Mesothelial cell of epicardium (in vitro differentiated cells): ENCODE measurements at regions not wholly inside any gene's neighbourhood (a gene's known extent, or its start where the extent isn't known, plus 50 kb on each side); places are given as distances from the start of the nearest gene placed in this dataset.

Source experiments
- DNase-seq, 2 experiments: peaks; one replicate each; pipeline ENCODE4 v3.0.0; 2021; ENCODE audit warnings: low spot score in 2 of 2; ENCODE audit not compliant: unreplicated experiment in 2 of 2
- H3K27ac Mint-ChIP-seq: 2 replicates; pipeline ENCODE4 v1.8.0; 2021; ENCODE audit warnings: mixed read lengths
- H3K27me3 Mint-ChIP-seq: 2 replicates; pipeline ENCODE4 v1.8.0; 2021; ENCODE audit warnings: low read depth, mixed read lengths
- H3K36me3 Mint-ChIP-seq: 2 replicates; pipeline ENCODE4 v1.8.0; 2021; ENCODE audit warnings: mixed read lengths
- H3K4me1 Mint-ChIP-seq: 2 replicates; pipeline ENCODE4 v1.8.0; 2021; ENCODE audit warnings: mixed read lengths
- H3K4me3 Mint-ChIP-seq: 2 replicates; pipeline ENCODE4 v1.8.0; 2021; ENCODE audit warnings: mild to moderate bottlenecking, moderate library complexity, mixed read lengths
- H3K9me3 Mint-ChIP-seq: 2 replicates; pipeline ENCODE4 v1.8.0; 2021; ENCODE audit warnings: mixed read lengths
- TF ChIP-seq, protein P1 (sequence below): fragments of 200-600 bp; sonication (generic); IDR thresholded peaks from one replicate; pipeline ENCODE4 v1.5.0; 2021; ENCODE audit warnings: antibody characterized with exemption; ENCODE audit not compliant: unreplicated experiment

DNA sequence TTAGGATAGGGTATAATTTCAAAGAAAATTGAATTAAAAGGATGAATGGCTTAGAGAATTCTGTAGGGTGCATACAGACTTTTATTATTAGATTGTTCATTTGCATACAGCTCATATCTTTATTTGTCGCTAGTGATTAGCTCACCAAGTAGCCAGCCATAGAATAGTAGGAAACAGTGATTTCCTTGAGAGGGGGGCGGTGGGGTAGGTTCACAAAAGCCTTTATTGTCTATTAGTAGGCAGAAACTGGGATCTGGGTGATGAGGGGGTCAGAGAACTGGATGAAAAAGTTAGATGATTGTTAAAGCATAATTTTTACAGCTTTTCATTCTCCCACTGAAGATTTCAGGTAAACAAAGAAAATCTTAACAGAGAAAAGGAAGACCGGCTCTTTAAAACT lies 77.6 kb upstream of the RAP2B start:
- H3K4me3 Mint-ChIP-seq, result no peak overlapping the region

DNA sequence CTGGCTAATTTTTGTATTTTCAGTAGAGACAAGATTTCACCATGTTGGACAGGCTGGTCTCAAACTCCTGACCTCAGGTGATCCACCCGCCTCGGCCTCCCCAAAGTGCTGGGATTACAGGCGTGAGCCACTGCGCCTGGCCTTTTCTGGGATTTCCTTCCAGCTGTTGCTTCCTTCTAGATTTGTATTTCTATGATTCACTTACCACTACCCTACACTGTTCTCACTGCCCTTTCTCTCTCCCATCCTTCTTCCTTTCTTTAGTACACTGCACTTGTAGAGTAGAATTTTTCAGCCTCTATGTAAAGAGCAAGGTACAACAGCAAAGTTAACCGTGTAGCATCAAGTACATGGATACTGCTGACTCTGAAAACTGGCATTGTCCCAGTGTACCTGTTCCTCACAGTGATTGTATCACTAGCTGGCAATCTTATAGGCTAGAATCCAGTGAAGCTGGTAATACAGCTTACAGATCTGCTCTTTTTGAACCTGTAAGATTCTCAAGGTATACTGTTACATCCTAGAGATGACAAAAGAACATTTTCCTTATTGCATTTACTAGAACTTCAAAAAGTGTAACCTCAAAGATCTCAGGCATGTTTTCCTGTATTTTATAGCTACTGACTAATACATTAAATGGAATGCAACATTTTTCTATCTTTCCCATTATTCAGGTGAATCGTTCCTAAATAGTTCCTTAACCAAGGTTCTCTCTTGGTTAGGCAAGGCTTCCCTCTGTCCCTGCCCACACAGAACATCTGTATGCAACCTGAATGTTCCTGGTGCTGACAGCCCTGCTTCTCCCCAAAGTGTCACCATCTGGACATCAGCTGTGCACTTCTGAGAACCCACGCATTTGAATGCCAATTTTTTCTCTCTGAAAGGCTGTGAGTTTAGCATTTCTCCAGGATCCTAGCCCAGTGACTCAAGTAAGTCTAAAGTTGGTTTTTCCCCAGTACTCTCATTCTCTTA lies 74.1 kb upstream of the RAP2B start:
- TF ChIP-seq, protein P1, sequence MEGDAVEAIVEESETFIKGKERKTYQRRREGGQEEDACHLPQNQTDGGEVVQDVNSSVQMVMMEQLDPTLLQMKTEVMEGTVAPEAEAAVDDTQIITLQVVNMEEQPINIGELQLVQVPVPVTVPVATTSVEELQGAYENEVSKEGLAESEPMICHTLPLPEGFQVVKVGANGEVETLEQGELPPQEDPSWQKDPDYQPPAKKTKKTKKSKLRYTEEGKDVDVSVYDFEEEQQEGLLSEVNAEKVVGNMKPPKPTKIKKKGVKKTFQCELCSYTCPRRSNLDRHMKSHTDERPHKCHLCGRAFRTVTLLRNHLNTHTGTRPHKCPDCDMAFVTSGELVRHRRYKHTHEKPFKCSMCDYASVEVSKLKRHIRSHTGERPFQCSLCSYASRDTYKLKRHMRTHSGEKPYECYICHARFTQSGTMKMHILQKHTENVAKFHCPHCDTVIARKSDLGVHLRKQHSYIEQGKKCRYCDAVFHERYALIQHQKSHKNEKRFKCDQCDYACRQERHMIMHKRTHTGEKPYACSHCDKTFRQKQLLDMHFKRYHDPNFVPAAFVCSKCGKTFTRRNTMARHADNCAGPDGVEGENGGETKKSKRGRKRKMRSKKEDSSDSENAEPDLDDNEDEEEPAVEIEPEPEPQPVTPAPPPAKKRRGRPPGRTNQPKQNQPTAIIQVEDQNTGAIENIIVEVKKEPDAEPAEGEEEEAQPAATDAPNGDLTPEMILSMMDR, result no peak
- Mint-ChIP-seq H3K4me1 (peaks cover 12% of the 10 kb centered on the region), H3K27me3 (no peaks in the 10 kb centered on the region), H3K27ac (no peak overlapping the region), H3K9me3 (no peaks in the 10 kb centered on the region), H3K4me3 (no peak overlapping the region), H3K36me3 (no peaks in the 10 kb centered on the region)
- DNase-seq, result no peak

More for the DNA sequence above, 77.6 kb upstream of the RAP2B start:
- TF ChIP-seq, protein P1, result no peak
- DNase-seq, result no peak
- Mint-ChIP-seq H3K36me3 (no peaks in the 10 kb centered on the region), H3K27ac (no peak overlapping the region), H3K4me1 (peaks cover 3% of the 10 kb centered on the region), H3K9me3 (no peaks in the 10 kb centered on the region), H3K27me3 (no peaks in the 10 kb centered on the region)

DNA sequence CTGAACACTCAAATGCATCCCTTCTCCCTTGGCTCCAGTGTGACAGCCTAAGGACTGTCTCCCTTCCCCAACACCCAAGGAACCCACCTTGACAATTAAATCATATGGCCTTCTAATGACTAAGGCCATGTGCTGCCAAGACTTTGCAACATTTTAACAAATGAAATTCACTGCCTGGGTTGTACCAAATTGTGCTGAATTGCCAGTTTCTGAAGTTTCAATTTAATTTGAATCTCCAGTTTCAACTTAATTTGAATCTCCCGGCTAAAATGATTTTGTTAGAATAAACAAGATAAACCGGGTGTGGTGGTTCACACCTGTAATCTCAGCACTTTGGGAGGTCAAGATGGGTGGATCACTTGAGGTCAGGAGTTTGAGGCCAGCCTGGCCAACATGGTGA lies 72.4 kb upstream of the RAP2B start:
- Mint-ChIP-seq H3K4me1 (peaks cover 12% of the 10 kb centered on the region), H3K4me3 (no peak overlapping the region), H3K27me3 (no peaks in the 10 kb centered on the region), H3K36me3 (no peaks in the 10 kb centered on the region), H3K9me3 (no peaks in the 10 kb centered on the region), H3K27ac (no peak overlapping the region)
- TF ChIP-seq, protein P1, result no peak
- DNase-seq, result no peak

DNA sequence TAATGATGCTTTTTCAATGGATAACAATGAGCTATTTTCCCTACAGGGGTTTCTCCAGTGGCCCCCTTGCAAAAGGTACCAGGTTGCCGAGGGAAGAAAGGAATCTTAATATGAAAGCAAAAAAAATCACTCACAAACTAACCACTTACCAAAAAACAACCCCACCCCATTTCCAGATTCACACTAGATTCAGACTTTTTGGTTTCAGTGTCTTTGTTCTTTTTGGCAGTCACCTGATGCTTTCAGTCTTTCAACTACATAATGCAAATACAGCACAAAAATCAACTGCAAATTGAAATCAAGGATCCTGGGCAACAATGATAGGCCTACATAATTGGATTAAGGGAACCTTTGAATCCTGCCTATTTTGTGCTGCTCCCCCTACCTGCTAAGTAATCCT lies 71.1 kb upstream of the RAP2B start:
- H3K27me3 Mint-ChIP-seq, result no peaks in the 10 kb centered on the region
- peaks cover 12% of the 10 kb centered on the region for H3K4me1 Mint-ChIP-seq
- no peak overlapping the region for H3K27ac Mint-ChIP-seq
- no peaks in the 10 kb centered on the region for H3K9me3 Mint-ChIP-seq
- no peaks in the 10 kb centered on the region for H3K36me3 Mint-ChIP-seq
- TF ChIP-seq, protein P1, result no peak
- DNase-seq, result no peak
- H3K4me3 Mint-ChIP-seq, result no peak overlapping the region

DNA sequence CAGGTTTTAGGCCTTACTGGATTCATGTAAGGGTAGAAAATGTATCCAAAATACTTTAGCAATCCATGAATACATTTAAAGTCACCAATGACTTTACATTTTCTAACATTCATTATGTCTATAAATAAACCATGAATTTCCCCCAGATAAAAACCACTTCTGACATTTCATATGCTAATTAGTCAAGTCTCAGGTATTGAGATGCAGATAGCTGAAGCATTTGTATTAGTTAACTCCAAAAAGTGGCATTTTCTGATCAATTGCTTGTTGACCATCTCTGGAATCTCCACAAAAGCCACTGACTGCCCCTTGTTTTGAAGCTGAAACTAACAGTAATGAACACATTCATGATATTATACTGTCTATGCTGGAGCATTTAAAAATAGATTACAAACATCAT lies 68.4 kb upstream of the RAP2B start:
- peaks cover 16% of the 10 kb centered on the region for H3K4me1 Mint-ChIP-seq
- TF ChIP-seq, protein P1, result no peak
- H3K9me3 Mint-ChIP-seq, result no peaks in the 10 kb centered on the region
- no peak for DNase-seq
- H3K27me3 Mint-ChIP-seq, result no peaks in the 10 kb centered on the region
- no peak overlapping the region for H3K4me3 Mint-ChIP-seq
- no peak overlapping the region for H3K27ac Mint-ChIP-seq
- H3K36me3 Mint-ChIP-seq, result no peaks in the 10 kb centered on the region
